OCI-LY7 (cell line): ENCODE measurements at regions not wholly inside any gene's neighbourhood (a gene's known extent, or its start where the extent isn't known, plus 50 kb on each side); places are given as distances from the start of the nearest gene placed in this dataset.

Source experiments
- BruUV-seq: library from RNA; stranded (reverse); fragments of 400-500 nt; replicated peaks from 2 replicates; lab custom pipeline; 2021; lab: Mats Ljungman, UMichigan
- CTCF ChIA-PET: fragments of 300-600 bp; sonication (Branson Sonifier 250); formaldehyde crosslinking; loops from one replicate; lab custom pipeline; 2022; ENCODE audit warnings: antibody characterized with exemption; ENCODE audit not compliant: unreplicated experiment; lab: Charles Lee
- POLR2A ChIA-PET: fragments of 300-600 bp; sonication (Branson Sonifier 250); formaldehyde crosslinking; loops from one replicate; lab custom pipeline; 2022; ENCODE audit warnings: antibody characterized with exemption; lab: Charles Lee
- DNase-seq: peaks from one replicate; pipeline ENCODE4 v3.0.0-alpha.2; 2015; ENCODE audit warnings: low spot score
- H2AFZ ChIP-seq: fragments of 200-600 bp; sonication (generic), shearing (Covaris generic); 2 replicates; pipeline ENCODE4 v1.6.1; 2014; ENCODE audit warnings: mild to moderate bottlenecking, antibody characterized with exemption, low read length, moderate library complexity
- H3K27ac ChIP-seq: fragments of 200-600 bp; sonication (generic); 2 replicates; pipeline ENCODE4 v1.5.1; 2014; ENCODE audit warnings: mixed run types, low read depth, mild to moderate bottlenecking, moderate library complexity, low read length, inconsistent platforms; ENCODE audit not compliant: poor library complexity, severe bottlenecking
- H3K36me3 ChIP-seq: fragments of 200-600 bp; sonication (generic); 2 replicates; pipeline ENCODE4 v1.6.1; 2014; ENCODE audit warnings: mild to moderate bottlenecking, antibody characterized with exemption, low read length, moderate library complexity, mixed read lengths; ENCODE audit not compliant: insufficient read depth
- H3K4me1 ChIP-seq: fragments of 200-600 bp; sonication (generic); 2 replicates; pipeline ENCODE4 v1.5.1; 2014; ENCODE audit warnings: mild to moderate bottlenecking, low read length; ENCODE audit not compliant: insufficient read depth, poor library complexity, severe bottlenecking
- H3K4me2 ChIP-seq: fragments of 200-600 bp; sonication (generic); 2 replicates; pipeline ENCODE4 v1.6.1; 2014; ENCODE audit warnings: mild to moderate bottlenecking, low read length
- H3K4me3 ChIP-seq: fragments of 200-600 bp; sonication (generic); 2 replicates; pipeline ENCODE4 v1.5.1; 2014; ENCODE audit warnings: mild to moderate bottlenecking, low read depth, low read length; ENCODE audit not compliant: poor library complexity, severe bottlenecking
- H3K79me2 ChIP-seq: fragments of 200-600 bp; sonication (generic); 2 replicates; pipeline ENCODE4 v1.6.1; 2016; ENCODE audit warnings: low read depth, mild to moderate bottlenecking, low read length, moderate library complexity, mixed read lengths; ENCODE audit not compliant: insufficient read depth
- H3K9me2 ChIP-seq: fragments of 200-600 bp; sonication (generic); 2 replicates; pipeline ENCODE4 v1.6.1; 2016; ENCODE audit warnings: mild to moderate bottlenecking, low read length, mixed read lengths; ENCODE audit not compliant: insufficient read depth
- H3K9me3 ChIP-seq: fragments of 200-600 bp; sonication (generic); 2 replicates; pipeline ENCODE4 v1.6.1; 2014; ENCODE audit warnings: mild to moderate bottlenecking, mixed run types, low read length, mixed read lengths
- H4K20me1 ChIP-seq: fragments of 200-600 bp; sonication (generic); 2 replicates; pipeline ENCODE4 v1.6.1; 2014; ENCODE audit warnings: mild to moderate bottlenecking, antibody characterized with exemption, low read length, moderate library complexity, mixed read lengths; ENCODE audit not compliant: insufficient read depth
- EZH2phosphoT487 ChIP-seq: fragments of 200-600 bp; sonication (generic); IDR thresholded peaks from 2 replicates; pipeline ENCODE4 v1.6.1; 2018; ENCODE audit warnings: low read depth, borderline replicate concordance, mild to moderate bottlenecking, mixed run types, antibody characterized with exemption, low read length, moderate library complexity, mixed read lengths
- intact Hi-C: fragments of 100-400 bp; cut with micrococcal nuclease; formaldehyde crosslinking; loops from one replicate; pipeline ENCODE4 v1.10.0; 2022; ENCODE audit not compliant: unreplicated experiment
- TF ChIP-seq, protein P1 (sequence below): fragments of 200-600 bp; sonication (generic); conservative IDR thresholded peaks from 2 replicates; pipeline ENCODE4 v1.5.1; 2014; ENCODE audit warnings: mild to moderate bottlenecking, antibody characterized with exemption, low read length, moderate library complexity, mixed read lengths

DNA sequence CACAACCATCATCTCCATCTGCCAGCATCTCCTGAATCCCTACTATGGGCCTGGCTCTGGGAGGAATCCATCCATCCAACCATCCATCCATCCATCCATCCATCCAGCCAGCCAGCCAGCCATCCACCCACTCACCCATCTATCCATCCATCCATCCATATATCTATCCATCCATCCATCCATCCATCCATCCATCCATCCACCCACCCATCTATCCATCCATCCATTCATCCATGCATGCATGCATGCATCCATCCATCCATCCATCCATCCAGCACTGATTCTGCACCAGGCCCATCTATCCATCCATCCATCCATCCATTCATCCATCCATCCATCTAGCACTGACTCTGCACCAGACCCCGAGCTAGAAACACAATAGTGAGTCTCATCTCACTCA, 141.3 kb upstream of the WNT4 start:
- Histone ChIP-seq H3K4me3 (no peak overlapping the region), H4K20me1 (no peaks in the 10 kb centered on the region), H3K9me2 (no peaks in the 10 kb centered on the region), H3K27ac (no peak overlapping the region), H2AFZ (no peak overlapping the region), H3K9me3 (no peaks in the 10 kb centered on the region), H3K4me1 (no peaks in the 10 kb centered on the region), H3K79me2 (no peaks in the 10 kb centered on the region), H3K36me3 (no peaks in the 10 kb centered on the region), H3K4me2 (no peak overlapping the region)
- CTCF ChIA-PET, result no interaction called here
- intact Hi-C loops, result no loop called here
- POLR2A ChIA-PET, result no interaction called here
- DNase-seq, result no peak
- BruUV-seq, result no TSS peak
- no peak for TF ChIP-seq EZH2phosphoT487
- TF ChIP-seq, protein P1, sequence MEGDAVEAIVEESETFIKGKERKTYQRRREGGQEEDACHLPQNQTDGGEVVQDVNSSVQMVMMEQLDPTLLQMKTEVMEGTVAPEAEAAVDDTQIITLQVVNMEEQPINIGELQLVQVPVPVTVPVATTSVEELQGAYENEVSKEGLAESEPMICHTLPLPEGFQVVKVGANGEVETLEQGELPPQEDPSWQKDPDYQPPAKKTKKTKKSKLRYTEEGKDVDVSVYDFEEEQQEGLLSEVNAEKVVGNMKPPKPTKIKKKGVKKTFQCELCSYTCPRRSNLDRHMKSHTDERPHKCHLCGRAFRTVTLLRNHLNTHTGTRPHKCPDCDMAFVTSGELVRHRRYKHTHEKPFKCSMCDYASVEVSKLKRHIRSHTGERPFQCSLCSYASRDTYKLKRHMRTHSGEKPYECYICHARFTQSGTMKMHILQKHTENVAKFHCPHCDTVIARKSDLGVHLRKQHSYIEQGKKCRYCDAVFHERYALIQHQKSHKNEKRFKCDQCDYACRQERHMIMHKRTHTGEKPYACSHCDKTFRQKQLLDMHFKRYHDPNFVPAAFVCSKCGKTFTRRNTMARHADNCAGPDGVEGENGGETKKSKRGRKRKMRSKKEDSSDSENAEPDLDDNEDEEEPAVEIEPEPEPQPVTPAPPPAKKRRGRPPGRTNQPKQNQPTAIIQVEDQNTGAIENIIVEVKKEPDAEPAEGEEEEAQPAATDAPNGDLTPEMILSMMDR, result no peak

GRCh38 chr1:22284906-22285548, 142.1 kb upstream of the WNT4 start:
- H3K4me1 ChIP-seq, result no peaks in the 10 kb centered on the region
- no peaks in the 10 kb centered on the region for H3K36me3 ChIP-seq
- H3K9me3 ChIP-seq, result no peaks in the 10 kb centered on the region
- no peaks in the 10 kb centered on the region for H4K20me1 ChIP-seq
- CTCF ChIA-PET, result no interaction called here
- TF ChIP-seq, protein P1, result no peak
- no peak for TF ChIP-seq EZH2phosphoT487
- no peak overlapping the region for H3K4me3 ChIP-seq
- POLR2A ChIA-PET, result no interaction called here
- H3K79me2 ChIP-seq, result no peaks in the 10 kb centered on the region
- no peak overlapping the region for H3K4me2 ChIP-seq
- no peak overlapping the region for H2AFZ ChIP-seq
- intact Hi-C loops, result no loop called here
- no peak for DNase-seq
- no peak overlapping the region for H3K27ac ChIP-seq
- H3K9me2 ChIP-seq, result no peaks in the 10 kb centered on the region
- no TSS peak for BruUV-seq

DNA sequence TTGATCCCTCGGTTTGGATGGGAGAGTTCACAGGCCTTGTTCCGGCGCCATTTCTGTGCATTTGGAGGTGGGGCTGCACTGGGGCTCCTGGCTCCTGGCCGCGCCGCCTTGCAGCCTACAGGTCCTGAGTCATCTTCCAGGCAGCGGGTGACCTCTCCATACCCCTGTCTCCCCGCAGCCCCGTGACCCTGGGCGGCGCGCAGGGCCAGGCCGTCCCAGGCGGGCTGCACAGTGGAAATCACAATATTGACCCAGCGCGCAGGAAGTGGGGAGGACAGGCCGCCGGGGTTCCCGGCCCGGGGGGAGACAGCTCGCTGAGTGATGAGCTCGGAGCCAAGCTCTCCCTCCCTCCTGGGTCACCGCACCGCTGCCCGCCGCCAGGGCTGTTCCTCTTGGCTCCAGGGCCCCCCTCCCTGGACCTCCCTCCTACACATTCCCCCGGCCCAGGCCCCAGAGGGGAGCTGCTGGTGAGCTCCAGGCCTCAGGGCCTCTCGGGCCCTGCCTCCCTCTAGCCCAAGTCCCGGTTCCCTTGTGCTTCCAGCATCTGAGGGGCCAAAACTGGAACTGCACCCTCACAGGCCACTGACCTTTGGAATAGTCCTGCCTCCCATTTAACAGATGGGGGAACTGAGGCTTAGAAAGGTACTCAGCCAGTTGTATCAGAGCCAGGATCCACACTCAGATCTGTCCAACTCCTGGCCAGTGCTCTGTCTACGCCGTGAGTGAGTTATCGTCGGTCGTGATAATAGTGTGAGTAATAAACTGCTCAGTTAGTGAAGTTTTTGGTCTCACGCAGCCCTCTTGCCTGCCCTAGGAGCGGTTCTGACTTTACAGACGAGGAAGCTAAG, 142.9 kb upstream of the WNT4 start:
- Histone ChIP-seq H3K79me2 (no peaks in the 10 kb centered on the region), H3K4me2 (no peak overlapping the region), H4K20me1 (no peaks in the 10 kb centered on the region), H3K9me2 (no peaks in the 10 kb centered on the region), H2AFZ (no peak overlapping the region), H3K4me3 (no peak overlapping the region), H3K9me3 (no peaks in the 10 kb centered on the region), H3K27ac (no peak overlapping the region), H3K36me3 (no peaks in the 10 kb centered on the region), H3K4me1 (no peaks in the 10 kb centered on the region)
- BruUV-seq, result no TSS peak
- TF ChIP-seq, protein P1, result no peak
- TF ChIP-seq EZH2phosphoT487, result no peak
- ChIA-PET CTCF (no interaction called here), POLR2A (no interaction called here)
- intact Hi-C loops, result no loop called here
- DNase-seq, result no peak
